HL-60 (cell line): ENCODE measurements at regions not wholly inside any gene's neighbourhood (a gene's known extent, or its start where the extent isn't known, plus 50 kb on each side); places are given as distances from the start of the nearest gene placed in this dataset.

Experiments used
- CTCF ChIP-seq: IDR thresholded peaks from one replicate; pipeline ENCODE4 v1.5.1; 2011; ENCODE audit warnings: low read length, control low read depth, inconsistent platforms; ENCODE audit not compliant: insufficient read depth
- POLR2AphosphoS5 ChIP-seq: IDR thresholded peaks from 2 replicates; pipeline ENCODE4 v1.6.1; 2012; ENCODE audit warnings: low read depth

- TF ChIP-seq POLR2AphosphoS5: no peak
- no peak for TF ChIP-seq CTCF
Observed at GRCh38 chr2:8043295-8043694, 638.6 kb upstream of the ID2 start.
